NCI-H345 (cell line): ENCODE measurements at regions not wholly inside any gene's neighbourhood (a gene's known extent, or its start where the extent isn't known, plus 50 kb on each side); places are given as distances from the start of the nearest gene placed in this dataset.

ENCODE experiments used
- DNase-seq: peaks from one replicate; lab custom pipeline; 2025; lab: John Stamatoyannopoulos, UW

GRCh38 chr16:54568906-54569807 is 282.6 kb upstream of the IRX3 start:
- DNase-seq, result no peak

DNA sequence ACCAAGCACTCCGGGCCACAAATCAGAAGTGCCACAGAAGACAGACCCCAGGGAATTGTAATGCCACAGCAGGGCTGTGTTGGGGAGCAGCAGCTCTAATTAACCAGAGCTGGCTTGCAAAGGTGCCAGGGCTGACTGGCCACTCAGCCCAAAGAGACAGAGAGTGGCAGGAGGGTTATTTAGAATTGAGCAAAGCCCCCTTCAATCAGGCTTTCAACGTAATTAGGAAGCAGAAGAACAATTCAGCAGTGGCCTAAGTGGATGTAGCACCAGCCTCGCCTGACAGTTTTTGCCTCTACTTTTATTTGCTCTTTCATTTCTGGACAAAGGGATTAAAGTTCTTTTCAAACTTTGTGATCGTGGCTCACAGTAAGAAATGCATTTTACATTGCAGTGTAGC is 278.3 kb upstream of the IRX3 start:
- no peak for DNase-seq

GRCh38 chr16:54554581-54554980 is 268.0 kb upstream of the IRX3 start:
- DNase-seq, result no peak

- DNase-seq, result no peak
These were observed 261.7 kb upstream of the IRX3 start for GRCh38 chr16:54548281-54548680.

DNA sequence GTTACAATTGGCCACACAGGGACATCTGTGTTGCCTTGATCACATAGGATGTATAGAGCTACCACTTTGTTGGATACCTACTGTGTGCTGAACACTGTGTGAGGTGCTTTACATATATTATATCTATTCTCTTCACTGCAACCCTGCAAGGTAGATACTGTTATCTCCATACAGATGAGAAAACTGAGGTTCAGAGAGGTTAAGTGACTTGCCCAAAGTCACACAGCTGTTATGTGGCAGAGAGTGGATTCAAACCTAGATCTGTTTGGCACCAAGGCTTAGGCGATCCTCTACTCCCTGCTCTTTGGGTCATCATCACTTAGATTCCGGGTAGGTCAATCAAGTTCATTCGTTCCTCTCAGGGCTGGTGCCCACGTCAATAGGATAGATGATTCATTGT is 260.5 kb upstream of the IRX3 start:
- no peak for DNase-seq

DNA sequence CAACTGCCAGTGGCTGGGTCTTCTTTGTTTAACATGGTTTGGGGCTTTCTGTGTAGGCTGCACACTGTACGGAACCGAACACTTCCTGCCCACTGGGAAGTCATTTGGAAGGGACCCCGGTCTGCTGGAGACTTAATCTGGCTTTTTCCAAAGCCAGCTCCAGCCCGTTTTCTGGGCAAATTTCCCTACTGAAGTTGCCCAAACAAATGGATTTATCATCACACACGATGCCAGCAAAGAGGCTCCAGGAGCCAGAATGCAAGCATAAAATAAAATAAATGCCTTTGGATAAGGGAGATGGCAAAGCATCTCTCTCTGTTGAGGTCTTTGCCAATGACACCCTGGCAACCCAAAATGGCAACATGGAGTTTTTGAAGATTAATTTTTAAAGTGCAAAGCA is 259.9 kb upstream of the IRX3 start:
- no peak for DNase-seq

GRCh38 chr16:54545854-54546511 is 259.4 kb upstream of the IRX3 start:
- no peak for DNase-seq

DNA sequence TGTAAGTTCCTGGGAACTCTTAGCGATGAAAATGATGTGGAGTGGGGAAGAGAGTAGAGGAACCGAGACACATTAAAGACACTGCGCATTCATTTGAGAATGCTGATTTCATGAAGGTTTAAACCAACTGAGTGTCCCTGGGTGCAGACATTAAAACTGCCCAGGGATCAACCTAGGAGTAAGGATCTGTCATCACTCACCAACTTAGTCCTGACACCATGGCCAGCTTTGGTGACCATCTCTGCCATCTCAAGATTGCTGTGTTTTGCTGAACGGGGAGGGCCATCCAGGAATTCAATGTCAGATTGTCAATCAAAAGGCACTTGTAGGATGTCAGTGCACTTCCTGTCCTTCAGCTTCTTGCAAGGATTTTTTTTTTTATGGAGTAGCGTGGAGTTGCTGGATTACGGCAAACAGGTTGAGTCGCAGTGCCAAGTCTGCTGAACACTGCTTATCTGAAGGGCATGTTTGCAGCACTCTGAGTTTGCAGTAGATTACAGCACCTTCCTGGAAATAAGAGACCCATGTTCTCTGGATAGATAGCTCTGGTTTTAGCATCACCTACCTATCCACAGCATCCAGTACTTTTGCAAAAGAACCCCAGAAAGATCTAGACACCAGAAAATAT is 258.1 kb upstream of the IRX3 start:
- no peak for DNase-seq

GRCh38 chr16:54542805-54543505 is 256.4 kb upstream of the IRX3 start:
- no peak for DNase-seq

DNA sequence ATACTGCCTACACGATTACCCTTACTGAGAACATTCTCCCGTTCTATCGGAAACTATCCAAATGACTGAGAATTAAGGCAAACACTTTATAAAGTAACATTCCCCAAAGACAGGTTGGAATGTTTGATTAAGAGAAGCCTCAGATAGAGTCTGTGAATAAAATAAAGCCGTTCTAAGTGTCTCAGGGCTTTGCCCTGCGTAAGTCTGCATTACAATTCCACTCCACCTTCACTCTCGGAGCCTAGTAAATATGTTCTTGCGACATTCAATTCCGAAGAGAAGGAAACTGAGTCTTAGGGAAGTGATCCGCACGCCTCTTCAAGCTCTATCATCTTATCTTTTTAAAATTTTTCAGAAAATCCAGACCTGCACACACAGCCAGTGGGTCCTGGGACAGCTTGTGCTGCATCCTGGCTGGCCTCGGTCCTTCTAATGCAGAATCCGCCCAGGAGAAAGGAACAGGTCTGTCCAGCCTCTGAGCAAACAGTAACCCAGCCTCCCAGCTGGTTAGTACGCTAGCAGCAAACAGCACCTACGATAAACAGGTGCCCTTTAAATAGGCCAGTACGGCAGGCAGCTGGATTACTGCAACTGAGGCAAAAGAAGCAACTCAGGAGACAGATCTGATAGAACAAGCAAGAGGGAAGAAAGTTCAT is 254.1 kb upstream of the IRX3 start:
- no peak for DNase-seq

DNA sequence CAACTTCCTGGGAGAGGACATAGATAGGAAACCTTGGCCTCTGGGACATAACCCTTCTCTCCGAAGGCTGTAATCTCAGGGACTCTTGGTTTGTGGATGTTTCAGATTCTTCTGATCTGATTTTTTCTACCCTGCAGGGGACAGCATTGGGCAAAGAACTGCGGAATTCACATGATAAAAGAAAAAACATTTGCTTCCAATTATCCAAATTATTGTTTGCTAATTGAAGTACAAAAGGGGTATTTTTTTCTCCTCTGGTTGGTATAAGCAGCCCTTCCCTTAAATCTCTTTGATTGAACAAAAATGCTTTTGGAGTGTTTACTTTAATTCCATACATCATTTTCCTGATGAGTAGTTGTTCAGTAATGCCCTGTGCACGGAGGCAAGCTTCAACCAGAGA is 251.7 kb upstream of the IRX3 start:
- no peak for DNase-seq

- DNase-seq, result no peak
These were observed 247.4 kb upstream of the IRX3 start for GRCh38 chr16:54533856-54534490.

DNA sequence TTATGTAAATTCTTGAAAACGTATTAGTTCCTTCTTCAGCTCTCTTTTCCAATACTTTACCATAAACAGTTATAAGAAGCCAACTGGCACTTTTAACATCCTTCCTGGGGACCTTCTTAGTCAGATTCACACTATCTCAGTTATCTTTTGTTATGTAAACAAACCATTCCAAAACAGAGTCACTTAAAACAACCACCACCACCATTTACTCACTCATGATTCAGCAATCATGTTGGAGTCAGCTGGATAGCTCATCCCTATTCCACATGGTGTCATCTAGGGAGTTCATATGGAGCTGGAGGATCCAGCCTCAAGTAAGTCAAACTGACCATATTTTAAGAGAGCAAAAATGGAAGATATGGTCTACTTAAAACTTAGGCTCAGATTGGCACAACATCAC is 240.3 kb upstream of the IRX3 start:
- DNase-seq, result no peak

- no peak for DNase-seq
These were observed 239.5 kb upstream of the IRX3 start for GRCh38 chr16:54526087-54526486.

- no peak for DNase-seq
These were observed 238.5 kb upstream of the IRX3 start for GRCh38 chr16:54525104-54525503.

GRCh38 chr16:54522584-54522983 is 236.0 kb upstream of the IRX3 start:
- no peak for DNase-seq

DNA sequence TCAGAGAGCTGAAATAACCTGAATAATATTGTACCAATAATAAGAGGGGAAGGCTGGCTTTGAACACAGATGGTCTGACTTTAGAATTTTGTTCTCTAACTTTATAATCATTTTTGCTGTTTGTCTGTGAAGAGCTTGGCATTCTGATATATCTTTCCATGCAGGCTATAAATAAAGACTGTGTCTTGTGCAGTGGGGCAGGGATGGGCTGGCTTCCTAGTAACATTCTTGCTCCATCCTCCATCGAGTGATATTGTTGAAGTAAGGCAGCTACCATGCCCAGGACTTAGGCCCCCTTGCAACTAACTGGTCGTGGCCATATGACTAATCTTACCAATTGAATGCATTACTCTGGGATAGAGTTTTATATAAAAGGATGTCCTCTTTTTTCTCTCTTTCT is 234.7 kb upstream of the IRX3 start:
- DNase-seq, result no peak

- DNase-seq, result no peak
These were observed 232.6 kb upstream of the IRX3 start for GRCh38 chr16:54519161-54519695.

DNA sequence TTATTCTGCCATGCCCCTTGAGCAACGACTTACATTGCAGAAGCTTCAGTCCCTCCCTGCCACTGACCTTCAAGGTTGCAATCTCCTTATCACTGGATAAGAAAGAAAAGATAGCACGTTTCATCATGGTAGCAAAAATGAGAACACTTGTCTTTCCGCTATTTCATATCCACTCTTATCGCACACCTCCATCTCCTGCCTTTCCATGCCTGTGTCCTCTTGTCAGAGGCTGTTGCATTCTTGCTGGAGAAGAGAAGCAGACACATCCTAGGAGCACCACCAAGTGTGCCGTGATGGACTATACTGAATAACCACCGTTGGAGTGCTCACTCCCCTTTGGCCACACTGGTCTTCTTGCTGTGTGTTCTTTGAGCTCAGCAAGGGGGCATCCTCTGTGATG is 230.6 kb upstream of the IRX3 start:
- no peak for DNase-seq

GRCh38 chr16:54512467-54512995 is 225.9 kb upstream of the IRX3 start:
- no peak for DNase-seq

- no peak for DNase-seq
These were observed 224.7 kb upstream of the IRX3 start for GRCh38 chr16:54511222-54511731.
